GM12864 (cell line): ENCODE measurements at regions not wholly inside any gene's neighbourhood (a gene's known extent, or its start where the extent isn't known, plus 50 kb on each side); places are given as distances from the start of the nearest gene placed in this dataset.
A peak's percentile ranks its signal among the peaks of the same experiment; 100 is the strongest.

Experiments
- DNase-seq: peaks from one replicate; pipeline ENCODE4 v3.0.0-alpha.2; 2011; ENCODE audit warnings: low read depth
- H3K4me3 ChIP-seq: 2 replicates; pipeline ENCODE4 v1.5.1; 2011; ENCODE audit warnings: mild to moderate bottlenecking, low read depth, low read length, control low read depth
- TF ChIP-seq, protein P1 (sequence below): IDR thresholded peaks from 2 replicates; pipeline ENCODE4 v1.5.1; 2011; ENCODE audit warnings: low read depth, mild to moderate bottlenecking, moderate library complexity, low read length, control low read depth, inconsistent platforms; ENCODE audit errors: missing control alignments

DNA sequence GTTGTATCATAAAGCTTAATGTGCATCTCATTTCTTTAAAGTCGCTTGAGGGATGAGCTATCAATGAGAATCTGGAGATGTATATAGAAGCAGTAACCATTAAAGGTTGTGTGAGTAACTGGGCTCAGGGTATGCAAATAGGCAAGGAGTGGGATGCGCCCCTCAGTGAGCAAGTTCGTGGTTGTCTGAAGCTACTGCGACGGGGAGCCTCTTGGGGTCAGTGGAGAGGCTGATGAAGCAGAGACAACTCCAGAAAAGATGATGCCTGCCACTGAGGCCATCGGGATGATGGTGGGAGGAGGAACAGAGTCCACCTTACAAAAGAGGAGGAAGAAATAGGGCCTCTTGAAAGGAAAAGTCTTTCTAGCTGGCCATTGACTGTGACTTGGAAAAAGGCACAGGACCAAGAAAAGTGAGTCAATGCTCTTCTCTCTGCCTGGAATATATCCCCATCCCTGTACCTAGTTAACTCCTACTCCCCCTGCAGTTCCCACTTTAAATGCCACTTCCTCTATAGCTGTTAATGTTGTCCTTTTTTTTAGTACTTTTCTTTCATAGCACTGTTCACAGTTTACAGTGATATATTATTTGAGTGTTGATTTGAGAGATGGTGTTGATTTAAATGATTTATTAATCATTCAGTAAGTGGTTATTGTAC lies 51.4 kb upstream of the LSM6 start:
- TF ChIP-seq, protein P1, sequence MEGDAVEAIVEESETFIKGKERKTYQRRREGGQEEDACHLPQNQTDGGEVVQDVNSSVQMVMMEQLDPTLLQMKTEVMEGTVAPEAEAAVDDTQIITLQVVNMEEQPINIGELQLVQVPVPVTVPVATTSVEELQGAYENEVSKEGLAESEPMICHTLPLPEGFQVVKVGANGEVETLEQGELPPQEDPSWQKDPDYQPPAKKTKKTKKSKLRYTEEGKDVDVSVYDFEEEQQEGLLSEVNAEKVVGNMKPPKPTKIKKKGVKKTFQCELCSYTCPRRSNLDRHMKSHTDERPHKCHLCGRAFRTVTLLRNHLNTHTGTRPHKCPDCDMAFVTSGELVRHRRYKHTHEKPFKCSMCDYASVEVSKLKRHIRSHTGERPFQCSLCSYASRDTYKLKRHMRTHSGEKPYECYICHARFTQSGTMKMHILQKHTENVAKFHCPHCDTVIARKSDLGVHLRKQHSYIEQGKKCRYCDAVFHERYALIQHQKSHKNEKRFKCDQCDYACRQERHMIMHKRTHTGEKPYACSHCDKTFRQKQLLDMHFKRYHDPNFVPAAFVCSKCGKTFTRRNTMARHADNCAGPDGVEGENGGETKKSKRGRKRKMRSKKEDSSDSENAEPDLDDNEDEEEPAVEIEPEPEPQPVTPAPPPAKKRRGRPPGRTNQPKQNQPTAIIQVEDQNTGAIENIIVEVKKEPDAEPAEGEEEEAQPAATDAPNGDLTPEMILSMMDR: peak; percentile 40
- H3K4me3 ChIP-seq: no peak overlapping the region
- no peak for DNase-seq

DNA sequence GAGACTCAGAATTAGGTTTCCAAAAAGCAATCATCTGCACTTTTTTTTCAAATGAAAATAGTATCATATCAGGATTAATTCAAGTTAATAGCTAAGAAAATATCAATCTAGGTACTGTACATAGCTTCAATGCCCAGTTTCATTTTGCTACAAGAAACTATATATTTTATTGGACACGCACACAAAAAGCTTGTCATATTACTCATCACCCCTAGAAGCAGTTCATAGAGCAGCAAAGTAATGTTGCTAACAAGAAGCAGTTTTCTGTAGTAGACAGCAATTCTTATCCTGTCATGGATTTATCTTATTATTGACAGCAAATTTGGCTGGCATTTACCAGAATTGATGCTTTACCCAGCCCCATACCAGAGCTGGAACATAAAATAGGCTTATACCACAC lies 52.3 kb upstream of the LSM6 start:
- TF ChIP-seq, protein P1: no peak
- DNase-seq: no peak
- H3K4me3 ChIP-seq: no peak overlapping the region

GRCh38 chr4:146122398-146122797 lies 53.1 kb upstream of the LSM6 start:
- DNase-seq: no peak
- H3K4me3 ChIP-seq: no peak overlapping the region

DNA sequence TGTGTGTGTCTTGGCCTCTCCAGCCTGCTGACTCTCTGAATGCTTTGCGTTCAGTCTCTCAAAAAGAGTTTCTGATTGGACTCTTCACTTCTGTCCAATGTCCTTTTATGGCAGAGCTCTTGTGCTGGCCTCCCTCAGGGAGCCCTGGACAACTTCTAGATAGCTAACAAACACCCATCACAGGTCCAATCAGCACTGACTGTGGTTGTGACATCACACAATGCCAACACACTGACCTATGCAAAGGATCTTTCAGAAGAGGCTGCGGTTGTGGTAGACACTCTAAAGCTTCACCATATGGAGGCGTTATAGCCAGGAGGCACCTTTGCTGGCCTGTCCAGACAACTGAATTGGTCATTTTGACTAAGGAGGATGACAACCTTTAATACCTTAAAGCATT lies 53.8 kb upstream of the LSM6 start:
- H3K4me3 ChIP-seq: no peak overlapping the region
- TF ChIP-seq, protein P1: no peak
- DNase-seq: no peak

More at GRCh38 chr4:146122398-146122797, 53.1 kb upstream of the LSM6 start:
- TF ChIP-seq, protein P1: no peak

GRCh38 chr4:146119845-146120404 lies 55.6 kb upstream of the LSM6 start:
- TF ChIP-seq, protein P1: no peak
- DNase-seq: no peak
- H3K4me3 ChIP-seq: no peak overlapping the region

- H3K4me3 ChIP-seq: no peak overlapping the region
- no peak for DNase-seq
- TF ChIP-seq, protein P1: no peak
Measured at GRCh38 chr4:146114066-146114465, 61.5 kb upstream of the LSM6 start.

DNA sequence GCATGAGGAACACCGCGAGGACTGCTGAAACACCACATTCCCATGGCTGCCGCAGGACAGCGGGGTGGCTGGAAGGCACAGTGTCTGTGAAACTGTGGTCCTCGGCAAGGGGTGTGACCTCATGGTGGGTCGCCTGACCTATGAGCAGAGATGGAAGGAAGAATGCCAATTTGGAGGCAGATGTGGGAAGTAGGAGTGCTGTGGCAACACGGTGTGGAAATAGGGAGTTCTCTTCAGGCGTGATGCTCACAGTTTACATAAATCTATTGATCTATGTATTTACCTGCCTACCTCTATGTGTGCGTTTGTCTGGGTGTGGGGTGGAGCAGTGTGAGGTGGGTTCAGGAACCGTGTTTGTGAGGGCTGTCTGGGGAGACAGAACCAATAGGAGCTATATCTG lies 62.3 kb upstream of the LSM6 start:
- no peak overlapping the region for H3K4me3 ChIP-seq
- no peak for DNase-seq
- TF ChIP-seq, protein P1: no peak
